ENCODE measurements at regions not wholly inside any gene's neighbourhood (a gene's known extent, or its start where the extent isn't known, plus 50 kb on each side); places are given as distances from the start of the nearest gene placed in this dataset.
"Not testable (repeated sequence)": the region's sequence is repeated elsewhere in the genome, so short reads cannot be mapped to it uniquely, and the experiment has no call there.

GRCh38 chr9:129553277-129553676 lies 67.6 kb downstream of the C9orf50 start:
- CTCF ChIA-PET, result no interaction called here
- peaks cover 34% of the 10 kb centered on the region for H3K27me3 Mint-ChIP-seq
- no peak overlapping the region for H3K4me3 Mint-ChIP-seq
- H3K9me3 ChIP-seq (ENCODE audit: control insufficient read depth in 1 of 2, insufficient read depth in 1 of 2, low read length in 2 of 2), result peaks cover 0 to 9% of the 10 kb centered on the region in 2 experiments
- H3K9me3 Mint-ChIP-seq, result no peaks in the 10 kb centered on the region
- H3K36me3 Mint-ChIP-seq (ENCODE audit: low read depth), result no peaks in the 10 kb centered on the region
- POLR2A ChIA-PET, result no interaction called here
- H3K27ac Mint-ChIP-seq, result no peak overlapping the region
- H3K4me3 ChIP-seq (ENCODE audit: low read length), result no peak overlapping the region
- DNase-seq, result no peak
- H3K27ac ChIP-seq (ENCODE audit: low read depth in 1 of 2, low read length in 2 of 2), result no peak overlapping the region
- H3K4me1 Mint-ChIP-seq (ENCODE audit: low read depth), result peaks cover 5% of the 10 kb centered on the region
- H3K4me1 ChIP-seq (ENCODE audit: insufficient read depth, low read length), result peaks cover 5% of the 10 kb centered on the region
- ATAC-seq (ENCODE audit: poor library complexity), result no peak
- H3K36me3 ChIP-seq (ENCODE audit: insufficient read depth, low read length), result no peaks in the 10 kb centered on the region
- intact Hi-C loops (cut with DNase I, micrococcal nuclease), result no loop called here
- no peak for TF ChIP-seq CTCF (IDR thresholded peaks at IDR 0.05)
- H3K27me3 ChIP-seq (ENCODE audit: control insufficient read depth in 1 of 2, insufficient read depth in 2 of 2, low read length in 2 of 2), result peaks cover 17 to 35% of the 10 kb centered on the region in 2 experiments

GRCh38 chr9:129552064-129552463 lies 68.8 kb downstream of the C9orf50 start:
- TF ChIP-seq CTCF (IDR thresholded peaks at IDR 0.05), result no peak
- H3K9me3 ChIP-seq (ENCODE audit: control insufficient read depth in 1 of 2, insufficient read depth in 1 of 2, low read length in 2 of 2), result peaks cover 0 to 9% of the 10 kb centered on the region in 2 experiments
- CTCF ChIA-PET, result interaction anchor here (0.6 to 0.7 kb wide), 2 partner anchors 369 to 787 kb away, joined by 3 to 4 read pairs; no protein-coding TSS in a partner anchor
- DNase-seq (no peak), ATAC-seq (ENCODE audit: poor library complexity) (no peak)
- no peaks in the 10 kb centered on the region for H3K36me3 ChIP-seq (ENCODE audit: insufficient read depth, low read length)
- Mint-ChIP-seq H3K9me3 (no peaks in the 10 kb centered on the region), H3K36me3 (ENCODE audit: low read depth) (no peaks in the 10 kb centered on the region), H3K27ac (no peak overlapping the region), H3K4me3 (no peak overlapping the region), H3K27me3 (peaks cover 39% of the 10 kb centered on the region), H3K4me1 (ENCODE audit: low read depth) (peaks cover 5% of the 10 kb centered on the region)
- H3K4me3 ChIP-seq (ENCODE audit: low read length), result no peak overlapping the region
- H3K27ac ChIP-seq (ENCODE audit: low read depth in 1 of 2, low read length in 2 of 2), result no peak overlapping the region
- H3K4me1 ChIP-seq (ENCODE audit: insufficient read depth, low read length), result peaks cover 5% of the 10 kb centered on the region
- peaks cover 19 to 35% of the 10 kb centered on the region in 2 experiments for H3K27me3 ChIP-seq (ENCODE audit: control insufficient read depth in 1 of 2, insufficient read depth in 2 of 2, low read length in 2 of 2)
- POLR2A ChIA-PET, result no interaction called here
- intact Hi-C loops (cut with DNase I, micrococcal nuclease), result no loop called here

GRCh38 chr9:129551393-129551973 lies 69.4 kb downstream of the C9orf50 start:
- CTCF ChIA-PET, result interaction anchor here (0.6 kb wide), 2 partner anchors 16 to 368 kb away, joined by 3 read pairs; no protein-coding TSS in a partner anchor
- H3K4me3 Mint-ChIP-seq, result no peak overlapping the region
- POLR2A ChIA-PET, result no interaction called here

GRCh38 chr9:129550977-129551376 lies 69.9 kb downstream of the C9orf50 start:
- intact Hi-C loops (cut with DNase I, micrococcal nuclease); H3K36me3 Mint-ChIP-seq (ENCODE audit: low read depth); H3K36me3 ChIP-seq (ENCODE audit: insufficient read depth, low read length); H3K4me3 ChIP-seq (ENCODE audit: low read length); H3K4me1 Mint-ChIP-seq (ENCODE audit: low read depth); DNase-seq; H3K9me3 Mint-ChIP-seq; H3K4me1 ChIP-seq (ENCODE audit: insufficient read depth, low read length); ATAC-seq (ENCODE audit: poor library complexity); H3K27ac Mint-ChIP-seq; H3K4me3 Mint-ChIP-seq; H3K27ac ChIP-seq (ENCODE audit: low read depth in 1 of 2, low read length in 2 of 2); CTCF ChIA-PET; H3K9me3 ChIP-seq (ENCODE audit: control insufficient read depth in 1 of 2, insufficient read depth in 1 of 2, low read length in 2 of 2): not testable (repeated sequence)
- peaks cover 23 to 35% of the 10 kb centered on the region in 2 experiments for H3K27me3 ChIP-seq (ENCODE audit: control insufficient read depth in 1 of 2, insufficient read depth in 2 of 2, low read length in 2 of 2)
- peaks cover 48% of the 10 kb centered on the region for H3K27me3 Mint-ChIP-seq
- POLR2A ChIA-PET, result interaction anchor here (1.0 kb wide), 1 partner anchor 168 kb away, joined by 3 read pairs; no protein-coding TSS in a partner anchor

More at GRCh38 chr9:129551393-129551973, 69.4 kb downstream of the C9orf50 start:
- ATAC-seq (ENCODE audit: poor library complexity) (no peak), DNase-seq (no peak)
- no peak overlapping the region for H3K27ac Mint-ChIP-seq
- no peak overlapping the region for H3K27ac ChIP-seq (ENCODE audit: low read depth in 1 of 2, low read length in 2 of 2)
- H3K4me3 ChIP-seq (ENCODE audit: low read length), result no peak overlapping the region
- no peak for TF ChIP-seq CTCF (IDR thresholded peaks at IDR 0.05)
- peaks cover 44% of the 10 kb centered on the region for H3K27me3 Mint-ChIP-seq
- no peaks in the 10 kb centered on the region for H3K9me3 Mint-ChIP-seq
- peaks cover 5% of the 10 kb centered on the region for H3K4me1 Mint-ChIP-seq (ENCODE audit: low read depth)
- H3K9me3 ChIP-seq (ENCODE audit: control insufficient read depth in 1 of 2, insufficient read depth in 1 of 2, low read length in 2 of 2), result peaks cover 0 to 9% of the 10 kb centered on the region in 2 experiments
- no peaks in the 10 kb centered on the region for H3K36me3 ChIP-seq (ENCODE audit: insufficient read depth, low read length)
- peaks cover 5% of the 10 kb centered on the region for H3K4me1 ChIP-seq (ENCODE audit: insufficient read depth, low read length)
- no peaks in the 10 kb centered on the region for H3K36me3 Mint-ChIP-seq (ENCODE audit: low read depth)
- H3K27me3 ChIP-seq (ENCODE audit: control insufficient read depth in 1 of 2, insufficient read depth in 2 of 2, low read length in 2 of 2), result peaks cover 23 to 35% of the 10 kb centered on the region in 2 experiments
- intact Hi-C loops (cut with DNase I, micrococcal nuclease), result no loop called here

Measured in CD4-positive, alpha-beta T cell (primary cell).